HEK293 (cell line): ENCODE measurements at regions not wholly inside any gene's neighbourhood (a gene's known extent, or its start where the extent isn't known, plus 50 kb on each side); places are given as distances from the start of the nearest gene placed in this dataset.

Experiments
- AEBP2 ChIP-seq: fragments of 450-650 bp; formaldehyde crosslinking; IDR thresholded peaks from 2 replicates; pipeline ENCODE4 v1.5.1; 2016; ENCODE audit warnings: missing biosample characterization, missing genetic modification characterization, borderline replicate concordance
- GLI2 ChIP-seq: fragments of 450-650 bp; formaldehyde crosslinking; IDR thresholded peaks from 2 replicates; pipeline ENCODE4; 2017; ENCODE audit warnings: missing biosample characterization, missing genetic modification characterization, low read depth, borderline replicate concordance
- KLF16 ChIP-seq: fragments of 450-650 bp; formaldehyde crosslinking; IDR thresholded peaks from 2 replicates; pipeline ENCODE4 v1.5.1; 2017; ENCODE audit warnings: missing biosample characterization, missing genetic modification characterization
- SCRT2 ChIP-seq: fragments of 450-650 bp; formaldehyde crosslinking; IDR thresholded peaks from 2 replicates; pipeline ENCODE4 v1.5.1; 2016; ENCODE audit warnings: missing biosample characterization, missing genetic modification characterization
- ZBTB49 ChIP-seq: fragments of 450-650 bp; formaldehyde crosslinking; IDR thresholded peaks from 2 replicates; pipeline ENCODE4 v1.5.1; 2016; ENCODE audit warnings: missing biosample characterization, missing genetic modification characterization, low read depth
- ZFP37 ChIP-seq: fragments of 450-650 bp; formaldehyde crosslinking; IDR thresholded peaks from 2 replicates; pipeline ENCODE4 v1.5.1; 2016; ENCODE audit warnings: missing biosample characterization, missing genetic modification characterization
- ZNF10 ChIP-seq: fragments of 450-650 bp; formaldehyde crosslinking; IDR thresholded peaks from 2 replicates; pipeline ENCODE4 v1.5.1; 2017; ENCODE audit warnings: missing biosample characterization, missing genetic modification characterization
- ZNF157 ChIP-seq: fragments of 450-650 bp; formaldehyde crosslinking; IDR thresholded peaks from 2 replicates; pipeline ENCODE4 v1.5.1; 2016; ENCODE audit warnings: missing biosample characterization, missing genetic modification characterization
- ZNF324 ChIP-seq: fragments of 450-650 bp; formaldehyde crosslinking; IDR thresholded peaks from 2 replicates; pipeline ENCODE4 v1.5.1; 2016; ENCODE audit warnings: missing biosample characterization, missing genetic modification characterization
- ZNF362 ChIP-seq: fragments of 450-650 bp; formaldehyde crosslinking; IDR thresholded peaks from 2 replicates; pipeline ENCODE4 v1.5.1; 2016; ENCODE audit warnings: missing biosample characterization, missing genetic modification characterization
- ZNF391 ChIP-seq: fragments of 450-650 bp; formaldehyde crosslinking; IDR thresholded peaks from 2 replicates; pipeline ENCODE4 v1.5.1; 2016; ENCODE audit warnings: low read depth, missing biosample characterization, missing genetic modification characterization, borderline replicate concordance
- ZNF416 ChIP-seq: fragments of 450-650 bp; formaldehyde crosslinking; IDR thresholded peaks from 2 replicates; pipeline ENCODE4 v1.5.1; 2016; ENCODE audit warnings: missing biosample characterization, missing genetic modification characterization
- ZNF510 ChIP-seq: fragments of 450-650 bp; formaldehyde crosslinking; IDR thresholded peaks from 2 replicates; pipeline ENCODE4 v1.5.1; 2018; ENCODE audit warnings: mild to moderate bottlenecking, missing genetic modification characterization, missing biosample characterization; ENCODE audit not compliant: insufficient replicate concordance
- ZNF561 ChIP-seq: fragments of 450-650 bp; IDR thresholded peaks from 2 replicates; pipeline ENCODE4 v1.5.1; 2018; ENCODE audit warnings: missing biosample characterization, missing genetic modification characterization, borderline replicate concordance
- ZNF610 ChIP-seq: fragments of 450-650 bp; formaldehyde crosslinking; IDR thresholded peaks from 2 replicates; pipeline ENCODE4 v1.5.1; 2016; ENCODE audit warnings: missing biosample characterization, missing genetic modification characterization, borderline replicate concordance
- ZNF660 ChIP-seq: fragments of 450-650 bp; IDR thresholded peaks from 2 replicates; pipeline ENCODE4 v1.5.1; 2018; ENCODE audit warnings: missing biosample characterization, mild to moderate bottlenecking, missing genetic modification characterization
- ZSCAN23 ChIP-seq: fragments of 450-650 bp; formaldehyde crosslinking; IDR thresholded peaks from 2 replicates; pipeline ENCODE4 v1.5.1; 2016; ENCODE audit warnings: missing biosample characterization, missing genetic modification characterization
- ZXDB ChIP-seq: fragments of 450-650 bp; formaldehyde crosslinking; IDR thresholded peaks from 2 replicates; pipeline ENCODE4 v1.5.1; 2016; ENCODE audit warnings: missing biosample characterization, missing genetic modification characterization
- TF ChIP-seq, protein P1 (sequence below): sonication (generic); formaldehyde crosslinking; IDR thresholded peaks from 2 replicates; pipeline ENCODE4 v1.8.1; 2022; ENCODE audit warnings: mild to moderate bottlenecking, moderate library complexity, missing genetic modification reagents
- TF ChIP-seq, protein P2 (sequence below): fragments of 450-650 bp; formaldehyde crosslinking; IDR thresholded peaks from 2 replicates; pipeline ENCODE4 v1.5.1; 2017; ENCODE audit warnings: missing biosample characterization, mild to moderate bottlenecking, missing genetic modification characterization, moderate library complexity
- TF ChIP-seq, protein P3 (sequence below): fragments of 450-650 bp; formaldehyde crosslinking; IDR thresholded peaks from 2 replicates; pipeline ENCODE4 v1.5.1; 2016; ENCODE audit warnings: missing biosample characterization, missing genetic modification characterization
- TF ChIP-seq, protein P4 (sequence below): IDR thresholded peaks from 2 replicates; pipeline ENCODE4 v1.6.1; 2011; ENCODE audit warnings: mild to moderate bottlenecking, low read depth, low read length, borderline replicate concordance
- TF ChIP-seq, protein P5 (sequence below): fragments of 450-650 bp; formaldehyde crosslinking; IDR thresholded peaks from 2 replicates; pipeline ENCODE4 v1.5.1; 2016; ENCODE audit warnings: missing biosample characterization, missing genetic modification characterization

- TF ChIP-seq ZNF362 (tag by site-specific recombination): peak; percentile 89
- TF ChIP-seq, protein P1, sequence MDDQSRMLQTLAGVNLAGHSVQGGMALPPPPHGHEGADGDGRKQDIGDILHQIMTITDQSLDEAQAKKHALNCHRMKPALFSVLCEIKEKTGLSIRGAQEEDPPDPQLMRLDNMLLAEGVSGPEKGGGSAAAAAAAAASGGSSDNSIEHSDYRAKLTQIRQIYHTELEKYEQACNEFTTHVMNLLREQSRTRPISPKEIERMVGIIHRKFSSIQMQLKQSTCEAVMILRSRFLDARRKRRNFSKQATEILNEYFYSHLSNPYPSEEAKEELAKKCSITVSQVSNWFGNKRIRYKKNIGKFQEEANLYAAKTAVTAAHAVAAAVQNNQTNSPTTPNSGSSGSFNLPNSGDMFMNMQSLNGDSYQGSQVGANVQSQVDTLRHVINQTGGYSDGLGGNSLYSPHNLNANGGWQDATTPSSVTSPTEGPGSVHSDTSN (CRISPR knock-in tag): no peak
- no peak for TF ChIP-seq SCRT2 (tag by site-specific recombination)
- no peak for TF ChIP-seq ZSCAN23
- TF ChIP-seq, protein P2, sequence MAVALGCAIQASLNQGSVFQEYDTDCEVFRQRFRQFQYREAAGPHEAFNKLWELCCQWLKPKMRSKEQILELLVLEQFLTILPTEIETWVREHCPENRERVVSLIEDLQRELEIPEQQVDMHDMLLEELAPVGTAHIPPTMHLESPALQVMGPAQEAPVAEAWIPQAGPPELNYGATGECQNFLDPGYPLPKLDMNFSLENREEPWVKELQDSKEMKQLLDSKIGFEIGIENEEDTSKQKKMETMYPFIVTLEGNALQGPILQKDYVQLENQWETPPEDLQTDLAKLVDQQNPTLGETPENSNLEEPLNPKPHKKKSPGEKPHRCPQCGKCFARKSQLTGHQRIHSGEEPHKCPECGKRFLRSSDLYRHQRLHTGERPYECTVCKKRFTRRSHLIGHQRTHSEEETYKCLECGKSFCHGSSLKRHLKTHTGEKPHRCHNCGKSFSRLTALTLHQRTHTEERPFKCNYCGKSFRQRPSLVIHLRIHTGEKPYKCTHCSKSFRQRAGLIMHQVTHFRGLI (tag by site-specific recombination): no peak
- TF ChIP-seq ZFP37: peak; percentile 48; the same call in 1 of the 2 replicates
- no peak for TF ChIP-seq ZNF510 (tag by site-specific recombination)
- no peak for TF ChIP-seq ZNF610 (tag by site-specific recombination)
- TF ChIP-seq, protein P3, sequence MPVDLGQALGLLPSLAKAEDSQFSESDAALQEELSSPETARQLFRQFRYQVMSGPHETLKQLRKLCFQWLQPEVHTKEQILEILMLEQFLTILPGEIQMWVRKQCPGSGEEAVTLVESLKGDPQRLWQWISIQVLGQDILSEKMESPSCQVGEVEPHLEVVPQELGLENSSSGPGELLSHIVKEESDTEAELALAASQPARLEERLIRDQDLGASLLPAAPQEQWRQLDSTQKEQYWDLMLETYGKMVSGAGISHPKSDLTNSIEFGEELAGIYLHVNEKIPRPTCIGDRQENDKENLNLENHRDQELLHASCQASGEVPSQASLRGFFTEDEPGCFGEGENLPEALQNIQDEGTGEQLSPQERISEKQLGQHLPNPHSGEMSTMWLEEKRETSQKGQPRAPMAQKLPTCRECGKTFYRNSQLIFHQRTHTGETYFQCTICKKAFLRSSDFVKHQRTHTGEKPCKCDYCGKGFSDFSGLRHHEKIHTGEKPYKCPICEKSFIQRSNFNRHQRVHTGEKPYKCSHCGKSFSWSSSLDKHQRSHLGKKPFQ (tag by site-specific recombination): no peak
- TF ChIP-seq, protein P4, sequence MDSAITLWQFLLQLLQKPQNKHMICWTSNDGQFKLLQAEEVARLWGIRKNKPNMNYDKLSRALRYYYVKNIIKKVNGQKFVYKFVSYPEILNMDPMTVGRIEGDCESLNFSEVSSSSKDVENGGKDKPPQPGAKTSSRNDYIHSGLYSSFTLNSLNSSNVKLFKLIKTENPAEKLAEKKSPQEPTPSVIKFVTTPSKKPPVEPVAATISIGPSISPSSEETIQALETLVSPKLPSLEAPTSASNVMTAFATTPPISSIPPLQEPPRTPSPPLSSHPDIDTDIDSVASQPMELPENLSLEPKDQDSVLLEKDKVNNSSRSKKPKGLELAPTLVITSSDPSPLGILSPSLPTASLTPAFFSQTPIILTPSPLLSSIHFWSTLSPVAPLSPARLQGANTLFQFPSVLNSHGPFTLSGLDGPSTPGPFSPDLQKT: no peak
- no peak for TF ChIP-seq ZNF157 (tag by site-specific recombination)
- TF ChIP-seq AEBP2 (tag by site-specific recombination): no peak
- TF ChIP-seq KLF16: no peak
- no peak for TF ChIP-seq ZBTB49
- TF ChIP-seq ZXDB (tag by site-specific recombination): no peak
- TF ChIP-seq, protein P5, sequence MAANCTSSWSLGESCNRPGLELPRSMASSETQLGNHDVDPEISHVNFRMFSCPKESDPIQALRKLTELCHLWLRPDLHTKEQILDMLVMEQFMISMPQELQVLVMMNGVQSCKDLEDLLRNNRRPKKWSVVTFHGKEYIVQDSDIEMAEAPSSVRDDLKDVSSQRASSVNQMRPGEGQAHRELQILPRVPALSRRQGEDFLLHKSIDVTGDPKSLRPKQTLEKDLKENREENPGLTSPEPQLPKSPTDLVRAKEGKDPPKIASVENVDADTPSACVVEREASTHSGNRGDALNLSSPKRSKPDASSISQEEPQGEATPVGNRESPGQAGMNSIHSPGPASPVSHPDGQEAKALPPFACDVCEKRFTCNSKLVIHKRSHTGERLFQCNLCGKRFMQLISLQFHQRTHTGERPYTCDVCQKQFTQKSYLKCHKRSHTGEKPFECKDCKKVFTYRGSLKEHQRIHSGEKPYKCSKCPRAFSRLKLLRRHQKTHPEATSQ (tag by site-specific recombination): no peak
- TF ChIP-seq ZNF10: peak; percentile 99
- no peak for TF ChIP-seq ZNF561 (tag by site-specific recombination)
- no peak for TF ChIP-seq GLI2 (tag by site-specific recombination)
- TF ChIP-seq ZNF660: peak; percentile 26; the same call in 1 of the 2 replicates
- no peak for TF ChIP-seq ZNF324
- no peak for TF ChIP-seq ZNF416 (tag by site-specific recombination)
- TF ChIP-seq ZNF391 (tag by site-specific recombination): no peak
These were observed 69.8 kb upstream of the PRSS16 start (continued) for GRCh38 chr6:27177485-27178406.
